ENCODE measurements at regions not wholly inside any gene's neighbourhood (a gene's known extent, or its start where the extent isn't known, plus 50 kb on each side); places are given as distances from the start of the nearest gene placed in this dataset.

DNA sequence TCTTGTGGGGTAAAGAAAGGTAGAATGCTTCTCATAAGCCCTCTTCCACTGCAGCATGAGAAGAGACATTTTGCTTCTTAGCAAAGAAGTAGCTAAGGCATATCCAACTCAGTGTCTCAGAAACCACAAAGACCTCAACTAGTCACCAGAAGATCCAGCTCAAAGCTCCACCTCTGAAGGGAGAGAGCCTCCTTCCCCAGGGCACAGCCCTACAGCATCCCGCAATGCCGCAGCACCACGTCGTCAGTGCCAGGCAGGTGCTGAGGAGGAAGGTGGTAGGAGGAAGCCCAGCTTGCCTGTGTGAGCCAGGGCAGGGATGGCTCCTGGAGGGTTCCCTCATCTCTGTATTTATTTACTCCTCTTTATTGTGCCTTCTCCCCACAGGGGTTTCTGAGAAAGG lies 385.6 kb upstream of the NPVF start:
- TF ChIP-seq, protein P1, sequence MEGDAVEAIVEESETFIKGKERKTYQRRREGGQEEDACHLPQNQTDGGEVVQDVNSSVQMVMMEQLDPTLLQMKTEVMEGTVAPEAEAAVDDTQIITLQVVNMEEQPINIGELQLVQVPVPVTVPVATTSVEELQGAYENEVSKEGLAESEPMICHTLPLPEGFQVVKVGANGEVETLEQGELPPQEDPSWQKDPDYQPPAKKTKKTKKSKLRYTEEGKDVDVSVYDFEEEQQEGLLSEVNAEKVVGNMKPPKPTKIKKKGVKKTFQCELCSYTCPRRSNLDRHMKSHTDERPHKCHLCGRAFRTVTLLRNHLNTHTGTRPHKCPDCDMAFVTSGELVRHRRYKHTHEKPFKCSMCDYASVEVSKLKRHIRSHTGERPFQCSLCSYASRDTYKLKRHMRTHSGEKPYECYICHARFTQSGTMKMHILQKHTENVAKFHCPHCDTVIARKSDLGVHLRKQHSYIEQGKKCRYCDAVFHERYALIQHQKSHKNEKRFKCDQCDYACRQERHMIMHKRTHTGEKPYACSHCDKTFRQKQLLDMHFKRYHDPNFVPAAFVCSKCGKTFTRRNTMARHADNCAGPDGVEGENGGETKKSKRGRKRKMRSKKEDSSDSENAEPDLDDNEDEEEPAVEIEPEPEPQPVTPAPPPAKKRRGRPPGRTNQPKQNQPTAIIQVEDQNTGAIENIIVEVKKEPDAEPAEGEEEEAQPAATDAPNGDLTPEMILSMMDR (IDR thresholded peaks at IDR 0.05) = no peak
- TF ChIP-seq POLR2A (IDR thresholded peaks at IDR 0.05) = no peak
